GM19452 (cell line): ENCODE measurements at regions not wholly inside any gene's neighbourhood (a gene's known extent, or its start where the extent isn't known, plus 50 kb on each side); places are given as distances from the start of the nearest gene placed in this dataset.

Experiments
- ATAC-seq: cut with Tn5 transposase; IDR thresholded peaks from one replicate; pipeline ENCODE4 v1.9.1; 2021; ENCODE audit not compliant: unreplicated experiment

GRCh38 chr13:71090990-71091389 is 776.0 kb downstream of the DACH1 start:
- no peak for ATAC-seq

- ATAC-seq: no peak
Observed at GRCh38 chr13:71089056-71089455, 777.9 kb downstream of the DACH1 start.

- no peak for ATAC-seq
Observed at GRCh38 chr13:71087432-71087831, 779.6 kb downstream of the DACH1 start.

GRCh38 chr13:71087006-71087405 is 780.0 kb downstream of the DACH1 start:
- ATAC-seq: no peak

- no peak for ATAC-seq
Observed at GRCh38 chr13:71082631-71083030, 784.4 kb downstream of the DACH1 start.

- no peak for ATAC-seq
Observed at GRCh38 chr13:71079638-71080037, 787.4 kb downstream of the DACH1 start.

GRCh38 chr13:71068041-71068440 is 799.0 kb downstream of the DACH1 start:
- ATAC-seq: no peak

- no peak for ATAC-seq
Observed at GRCh38 chr13:71067165-71067815, 799.7 kb downstream of the DACH1 start.

GRCh38 chr13:71056581-71056980 is 810.4 kb downstream of the DACH1 start:
- ATAC-seq: no peak

GRCh38 chr13:71055644-71056043 is 811.4 kb downstream of the DACH1 start:
- no peak for ATAC-seq

- ATAC-seq: no peak
Observed at GRCh38 chr13:71055047-71055446, 812.0 kb downstream of the DACH1 start.

GRCh38 chr13:71054358-71054757 is 812.6 kb downstream of the DACH1 start:
- peak; percentile 75 for ATAC-seq

GRCh38 chr13:71051573-71051972 is 815.4 kb downstream of the DACH1 start:
- no peak for ATAC-seq

- no peak for ATAC-seq
Observed at GRCh38 chr13:71046360-71047079, 820.5 kb downstream of the DACH1 start.

- ATAC-seq: no peak
Observed at GRCh38 chr13:71045101-71045500, 821.9 kb downstream of the DACH1 start.

GRCh38 chr13:71039440-71039839 is 827.6 kb downstream of the DACH1 start:
- no peak for ATAC-seq

GRCh38 chr13:71034018-71034417 is 833.0 kb downstream of the DACH1 start:
- no peak for ATAC-seq

GRCh38 chr13:71033026-71033425 is 834.0 kb downstream of the DACH1 start:
- ATAC-seq: no peak

GRCh38 chr13:71030784-71031183 is 836.2 kb downstream of the DACH1 start:
- no peak for ATAC-seq

- ATAC-seq: no peak
Observed at GRCh38 chr13:71028884-71029283, 838.1 kb downstream of the DACH1 start.

GRCh38 chr13:71021825-71022422 is 845.1 kb downstream of the DACH1 start:
- no peak for ATAC-seq

- ATAC-seq: no peak
Observed at GRCh38 chr13:71018995-71019394, 848.0 kb downstream of the DACH1 start.
